Natural killer cell (primary cell): ENCODE measurements at regions not wholly inside any gene's neighbourhood (a gene's known extent, or its start where the extent isn't known, plus 50 kb on each side); places are given as distances from the start of the nearest gene placed in this dataset.

Source experiments
- ATAC-seq, 3 donors: fragments of 150-1000 bp in 2 of 3; fragments of 200-7000 bp in 1 of 3; cut with Tn5 transposase; 1 replicate in 1 of 3; 2 replicates in 2 of 3; pipeline ENCODE4 v1.10.0; 2021; ENCODE audit warnings: mild to moderate bottlenecking in 2 of 3, moderate library complexity in 2 of 3
- DNase-seq, 2 donors: peaks; one replicate each; pipeline versions ENCODE4 v3.0.0 to v3.0.0-alpha.2; 2013 to 2021; ENCODE audit warnings: mixed read lengths in 1 of 2
- H3K27ac ChIP-seq: one replicate; pipeline ENCODE4 v1.5.1; 2013; ENCODE audit warnings: mild to moderate bottlenecking, low read length
- H3K27me3 ChIP-seq: one replicate; pipeline ENCODE4 v1.6.1; 2013; ENCODE audit warnings: low read length; ENCODE audit not compliant: control insufficient read depth, insufficient read depth
- H3K36me3 ChIP-seq: one replicate; pipeline ENCODE4 v1.6.1; 2013; ENCODE audit warnings: low read length; ENCODE audit not compliant: control insufficient read depth, insufficient read depth
- H3K4me1 ChIP-seq: one replicate; pipeline ENCODE4 v1.6.1; 2013; ENCODE audit warnings: low read length; ENCODE audit not compliant: control insufficient read depth, insufficient read depth
- H3K4me3 ChIP-seq: one replicate; pipeline ENCODE4 v1.5.1; 2013; ENCODE audit warnings: low read length
- H3K9me3 ChIP-seq: one replicate; pipeline ENCODE4 v1.6.1; 2013; ENCODE audit warnings: low read length; ENCODE audit not compliant: control insufficient read depth, insufficient read depth
- H3K27ac Mint-ChIP-seq, 2 donors: one replicate each; pipeline ENCODE4 v1.8.0; 2022; ENCODE audit warnings: mild to moderate bottlenecking in 2 of 2, mixed read lengths in 2 of 2, moderate library complexity in 1 of 2
- H3K27me3 Mint-ChIP-seq, 2 donors: one replicate each; pipeline ENCODE4 v1.8.0; 2022; ENCODE audit warnings: low read depth in 2 of 2, mixed read lengths in 2 of 2
- H3K36me3 Mint-ChIP-seq: one replicate; pipeline ENCODE4 v1.8.0; 2022; ENCODE audit warnings: mixed read lengths
- H3K4me1 Mint-ChIP-seq, 2 donors: one replicate each; pipeline ENCODE4 v1.8.0; 2022; ENCODE audit warnings: mixed read lengths in 2 of 2
- H3K4me3 Mint-ChIP-seq: one replicate; pipeline ENCODE4 v1.8.0; 2022; ENCODE audit warnings: mild to moderate bottlenecking, moderate library complexity, mixed read lengths
- H3K9me3 Mint-ChIP-seq, 2 donors: one replicate each; pipeline ENCODE4 v1.8.0; 2022; ENCODE audit warnings: mixed read lengths in 2 of 2
- CTCF ChIP-seq: fragments of 200-600 bp; IDR thresholded peaks from one replicate; pipeline ENCODE4 v1.8.0; 2022; ENCODE audit warnings: antibody characterized with exemption
- WGBS: methylation state at CpG from one replicate; pipeline ENCODE4 v1.1.7; 2013; ENCODE audit warnings: missing lambda C conversion rate; ENCODE audit not compliant: insufficient coverage; 5-methylcytosine and 5-hydroxymethylcytosine counted together
- intact Hi-C: fragments of 100-400 bp; cut with micrococcal nuclease; formaldehyde crosslinking; loops from one replicate; pipeline ENCODE4 v1.14.2; 2022

- Histone ChIP-seq H3K4me1 (no peaks in the 10 kb centered on the region), H3K9me3 (no peaks in the 10 kb centered on the region), H3K27ac (no peak overlapping the region), H3K4me3 (no peak overlapping the region), H3K36me3 (no peaks in the 10 kb centered on the region), H3K27me3 (peaks cover 3% of the 10 kb centered on the region)
- intact Hi-C loops, result no loop called here
- DNase-seq (no peak), ATAC-seq (no peak)
- TF ChIP-seq CTCF, result no peak
- Mint-ChIP-seq H3K4me3 (no peak overlapping the region), H3K36me3 (no peaks in the 10 kb centered on the region), H3K9me3 (no peaks in the 10 kb centered on the region), H3K4me1 (peaks cover 0 to 6% of the 10 kb centered on the region in 2 donors), H3K27ac (no peak overlapping the region), H3K27me3 (peaks cover 32 to 46% of the 10 kb centered on the region in 2 donors)
- 75% methylated on average over 4 of the region's 4 CpGs for WGBS
Observed at GRCh38 chr6:14031516-14031915, 86.1 kb upstream of the CD83 start.

GRCh38 chr6:14035071-14035847, 82.3 kb upstream of the CD83 start:
- H3K4me3 ChIP-seq, result no peak overlapping the region
- 91% methylated on average over 12 of the region's 14 CpGs for WGBS
- H3K4me1 Mint-ChIP-seq, result no peaks in the 10 kb centered on the region
- no peak for ATAC-seq
- intact Hi-C loops, result no loop called here
- no peak overlapping the region for H3K27ac ChIP-seq
- no peaks in the 10 kb centered on the region for H3K9me3 Mint-ChIP-seq
- H3K9me3 ChIP-seq, result no peaks in the 10 kb centered on the region
- DNase-seq, result no peak
- H3K4me3 Mint-ChIP-seq, result no peak overlapping the region
- no peaks in the 10 kb centered on the region for H3K4me1 ChIP-seq
- peaks cover 32 to 47% of the 10 kb centered on the region in 2 donors for H3K27me3 Mint-ChIP-seq
- TF ChIP-seq CTCF, result no peak
- no peak overlapping the region for H3K27ac Mint-ChIP-seq
- H3K27me3 ChIP-seq, result no peaks in the 10 kb centered on the region
- no peaks in the 10 kb centered on the region for H3K36me3 Mint-ChIP-seq
- H3K36me3 ChIP-seq, result no peaks in the 10 kb centered on the region

GRCh38 chr6:14035874-14036273, 81.7 kb upstream of the CD83 start:
- Mint-ChIP-seq H3K36me3 (no peaks in the 10 kb centered on the region), H3K27ac (no peak overlapping the region), H3K27me3 (peaks cover 28 to 47% of the 10 kb centered on the region in 2 donors), H3K4me1 (no peaks in the 10 kb centered on the region), H3K9me3 (no peaks in the 10 kb centered on the region), H3K4me3 (no peak overlapping the region)
- 88% methylated on average over 3 of the region's 3 CpGs for WGBS
- Histone ChIP-seq H3K27ac (no peak overlapping the region), H3K9me3 (no peaks in the 10 kb centered on the region), H3K4me3 (no peak overlapping the region), H3K4me1 (no peaks in the 10 kb centered on the region), H3K27me3 (no peaks in the 10 kb centered on the region), H3K36me3 (no peaks in the 10 kb centered on the region)
- intact Hi-C loops, result no loop called here
- DNase-seq (no peak), ATAC-seq (no peak)
- no peak for TF ChIP-seq CTCF

- TF ChIP-seq CTCF, result no peak
- Histone ChIP-seq H3K27ac (no peak overlapping the region), H3K36me3 (no peaks in the 10 kb centered on the region), H3K27me3 (no peaks in the 10 kb centered on the region), H3K9me3 (no peaks in the 10 kb centered on the region), H3K4me3 (no peak overlapping the region), H3K4me1 (no peaks in the 10 kb centered on the region)
- Mint-ChIP-seq H3K9me3 (no peaks in the 10 kb centered on the region), H3K4me3 (no peak overlapping the region), H3K27me3 (peaks cover 25 to 47% of the 10 kb centered on the region in 2 donors), H3K27ac (no peak overlapping the region), H3K36me3 (no peaks in the 10 kb centered on the region), H3K4me1 (no peaks in the 10 kb centered on the region)
- WGBS, result 14% methylated on average over 1 of the region's 4 CpGs
- no peak for DNase-seq
- ATAC-seq, result no peak
- intact Hi-C loops, result no loop called here
Observed at GRCh38 chr6:14036911-14037310, 80.7 kb upstream of the CD83 start.
